ENCODE measurements at regions not wholly inside any gene's neighbourhood (a gene's known extent, or its start where the extent isn't known, plus 50 kb on each side); places are given as distances from the start of the nearest gene placed in this dataset.

GRCh38 chr2:240374085-240374907, 61.2 kb upstream of the GPC1 start:
- 81% methylated on average over 20 of the region's 22 CpGs; no CpG with 5 or more reads in 1 of the 2 experiments for WGBS, 2 experiments (ENCODE audit: extremely low coverage in 1 of 2, insufficient coverage in 1 of 2, insufficient read length in 1 of 2, insufficient replicate concordance in 2 of 2, low coverage in 1 of 2, low lambda C conversion rate in 2 of 2, missing lambda C conversion rate in 1 of 2)
- H2BK12ac ChIP-seq (ENCODE audit: low read depth, low read length), result no peak overlapping the region
- no peak overlapping the region for H3K56ac ChIP-seq (replicated peaks; ENCODE audit: insufficient read length, low read depth, low read length)
- H3K9me3 ChIP-seq (ENCODE audit: insufficient read depth in 2 of 2, low read depth in 1 of 2, low read length in 1 of 2), result no peaks in the 10 kb centered on the region
- TF ChIP-seq JUN (IDR thresholded peaks at IDR 0.05; ENCODE audit: low read depth, low read length) (no peak), TEAD4 (IDR thresholded peaks at IDR 0.05; ENCODE audit: low read depth, low read length) (0 out of 2 replicates have a peak, but pooled peaks have one; percentile 26), POU5F1 (IDR thresholded peaks at IDR 0.05; ENCODE audit: low read depth, low read length) (no peak), KDM5A (IDR thresholded peaks at IDR 0.05; ENCODE audit: low read length) (no peak), KDM1A (IDR thresholded peaks at IDR 0.05; ENCODE audit: borderline replicate concordance, low read length) (no peak), BRCA1 (IDR thresholded peaks at IDR 0.05; ENCODE audit: low read depth, low read length) (no peak), BCL11A (IDR thresholded peaks at IDR 0.05; ENCODE audit: low read depth in 2 of 2, low read length in 2 of 2) (no peak)
- H3K9ac ChIP-seq (replicated peaks in 1 of 4; ENCODE audit: extremely low read depth in 1 of 4, low read depth in 3 of 4, low read length in 3 of 4), result no peak overlapping the region; a peak in 1 of 7 replicates
- no peak overlapping the region for H3K18ac ChIP-seq (ENCODE audit: extremely low read depth, low read length)
- H3K79me2 ChIP-seq (ENCODE audit: control insufficient read depth in 1 of 2, insufficient read depth in 2 of 2, low read length in 2 of 2), result no peaks in the 10 kb centered on the region
- no peak for FAIRE-seq
- H2AK5ac ChIP-seq (ENCODE audit: low read depth, low read length), result no peak overlapping the region
- no peak overlapping the region for H3K27ac ChIP-seq (ENCODE audit: low read depth, low read length)
- H3K79me1 ChIP-seq (ENCODE audit: low read depth, low read length), result no peaks in the 10 kb centered on the region
- H4K20me1 ChIP-seq (replicated peaks in 1 of 2; ENCODE audit: control insufficient read depth in 1 of 2, insufficient read depth in 2 of 2, low read length in 2 of 2), result no peaks in the 10 kb centered on the region
- no peak overlapping the region for H3K14ac ChIP-seq (ENCODE audit: insufficient read length)
- H2BK15ac ChIP-seq (ENCODE audit: low read length), result no peak overlapping the region
- H4K91ac ChIP-seq (replicated peaks; ENCODE audit: insufficient read length, low read length), result no peak overlapping the region
- H2BK5ac ChIP-seq (ENCODE audit: low read depth, low read length), result no peak overlapping the region
- peaks cover 0 to 5% (median 1%) of the 10 kb centered on the region in 4 experiments; a peak in 2 of 7 replicates for H3K4me1 ChIP-seq (replicated peaks in 1 of 4; ENCODE audit: control insufficient read depth in 3 of 4, insufficient read depth in 4 of 4, low read length in 3 of 4)
- no peak overlapping the region for H4K5ac ChIP-seq (ENCODE audit: insufficient read length, low read depth, low read length)
- no peaks in the 10 kb centered on the region for H3K36me3 ChIP-seq (ENCODE audit: control insufficient read depth in 2 of 4, insufficient read depth in 4 of 4, low read length in 3 of 4)
- peak in 1 of 2 experiments; percentile 13 for DNase-seq (ENCODE audit: low read depth in 1 of 2, low spot score in 2 of 2)
- no peak overlapping the region for H2BK20ac ChIP-seq (ENCODE audit: low read length)
- ChIA-PET POLR2A (ENCODE audit: partially characterized antibody) (no interaction called here), CTCF (ENCODE audit: partially characterized antibody) (no interaction called here)
- H3K4ac ChIP-seq (replicated peaks; ENCODE audit: insufficient read length, low read depth, low read length), result no peak overlapping the region
- H3K4me3 ChIP-seq (ENCODE audit: extremely low read depth in 1 of 4, insufficient read depth in 2 of 4, low read depth in 3 of 4, low read length in 4 of 4), result no peak overlapping the region
- H2AFZ ChIP-seq (ENCODE audit: low read length), result no peak overlapping the region
- H3K23me2 ChIP-seq (ENCODE audit: low read depth, low read length), result no peaks in the 10 kb centered on the region
- H2BK120ac ChIP-seq (replicated peaks; ENCODE audit: low read depth, low read length), result no peak overlapping the region
- H3K23ac ChIP-seq (ENCODE audit: insufficient read length), result no peak overlapping the region
- no peak overlapping the region; the same call in 1 of the 2 replicates for H4K8ac ChIP-seq (ENCODE audit: extremely low read depth, insufficient read depth, low read length)
- no peak overlapping the region for H3K4me2 ChIP-seq (ENCODE audit: insufficient read depth in 1 of 2, low read depth in 2 of 2, low read length in 2 of 2)
- no peaks in the 10 kb centered on the region for H3K27me3 ChIP-seq (replicated peaks in 1 of 4; ENCODE audit: control insufficient read depth in 3 of 4, extremely low read depth in 1 of 4, insufficient read depth in 3 of 4, low read length in 3 of 4)

Data from H1 (cell line).